SK-N-SH (cell line): ENCODE measurements at regions not wholly inside any gene's neighbourhood (a gene's known extent, or its start where the extent isn't known, plus 50 kb on each side); places are given as distances from the start of the nearest gene placed in this dataset.

Source experiments
- CTCF ChIA-PET: fragments of 300-600, 350-600 bp; formaldehyde crosslinking; extraction: SDS; loops from one replicate; lab custom pipeline; 2021; lab: Yijun Ruan, JAX
- POLR2A ChIA-PET: fragments of 350-600 bp; sonication (Branson Sonifier 250); formaldehyde crosslinking; extraction: SDS; loops from one replicate; lab custom pipeline; 2020; ENCODE audit warnings: antibody characterized with exemption, inconsistent platforms; lab: Yijun Ruan, JAX
- DNase-seq: peaks from one replicate; pipeline ENCODE4 v3.0.0; 2012
- H2AFZ ChIP-seq: fragments of 200-600 bp; sonication (generic); 2 replicates; pipeline ENCODE4 v1.8.1; 2016; ENCODE audit warnings: antibody characterized with exemption, mild to moderate bottlenecking, low read depth
- H3F3A ChIP-seq: fragments of 200-600 bp; sonication (generic); replicated peaks from 2 replicates; pipeline ENCODE3; 2016; ENCODE audit warnings: antibody characterized with exemption, mild to moderate bottlenecking; ENCODE audit not compliant: insufficient read depth
- H3K27ac ChIP-seq, 2 experiments: fragments of 200-500 bp in 1 of 2; fragments of 200-600 bp in 1 of 2; sonication (Bioruptor generic) in 1 of 2; sonication (generic), shearing (Covaris generic) in 1 of 2; 2 replicates each; pipeline versions ENCODE4 v1.5.1 to v1.6.1; 2014 to 2016; ENCODE audit warnings: low read depth in 2 of 2, inconsistent platforms in 1 of 2, low read length in 1 of 2, mild to moderate bottlenecking in 1 of 2, mixed read lengths in 1 of 2
- H3K27me3 ChIP-seq: fragments of 200-600 bp; sonication (generic), shearing (Covaris generic); 2 replicates; pipeline ENCODE4 v1.6.1; 2016; ENCODE audit warnings: mixed run types; ENCODE audit not compliant: insufficient read depth
- H3K36me3 ChIP-seq, 2 experiments: fragments of 200-500 bp in 1 of 2; fragments of 200-600 bp in 1 of 2; sonication (Bioruptor generic) in 1 of 2; sonication (generic) in 1 of 2; replicated peaks in 1 of 2; 2 replicates each; pipeline versions ENCODE3 to v1.5.1; 2014 to 2016; ENCODE audit warnings: low read length in 1 of 2, mild to moderate bottlenecking in 1 of 2; ENCODE audit not compliant: insufficient read depth in 2 of 2, control insufficient read depth in 1 of 2
- H3K4me1 ChIP-seq, 2 experiments: fragments of 200-500 bp in 1 of 2; fragments of 200-600 bp in 1 of 2; sonication (Bioruptor generic) in 1 of 2; sonication (generic), shearing (Covaris generic) in 1 of 2; 2 replicates each; pipeline versions ENCODE4 v1.5.1 to v1.6.1; 2014 to 2016; ENCODE audit warnings: low read depth in 1 of 2, low read length in 1 of 2, mixed run types in 1 of 2; ENCODE audit not compliant: insufficient read depth in 2 of 2, control insufficient read depth in 1 of 2
- H3K4me2 ChIP-seq: fragments of 200-600 bp; sonication (generic), shearing (Covaris generic); 2 replicates; pipeline ENCODE4 v1.6.1; 2017; ENCODE audit warnings: mixed run types
- H3K4me3 ChIP-seq, 2 experiments: fragments of 200-500 bp in 1 of 2; fragments of 200-600 bp in 1 of 2; sonication (Bioruptor generic) in 1 of 2; sonication (generic), shearing (Covaris generic) in 1 of 2; 2 replicates each; pipeline versions ENCODE4 v1.5.1 to v1.8.1; 2014 to 2016; ENCODE audit warnings: low read depth in 2 of 2, inconsistent platforms in 1 of 2, low read length in 1 of 2, mild to moderate bottlenecking in 1 of 2, mixed read lengths in 1 of 2, moderate library complexity in 1 of 2
- H3K79me2 ChIP-seq: fragments of 200-600 bp; sonication (generic); 2 replicates; pipeline ENCODE4 v1.8.1; 2017; ENCODE audit warnings: mild to moderate bottlenecking; ENCODE audit not compliant: insufficient read depth
- H3K9ac ChIP-seq: fragments of 200-600 bp; sonication (generic); 2 replicates; pipeline ENCODE4 v1.6.1; 2017; ENCODE audit warnings: mixed run types
- H3K9me2 ChIP-seq: fragments of 200-600 bp; sonication (generic); 2 replicates; pipeline ENCODE4 v1.6.1; 2017; ENCODE audit warnings: mixed run types
- H3K9me3 ChIP-seq: fragments of 200-600 bp; sonication (generic); 2 replicates; pipeline ENCODE4 v1.6.1; 2017; ENCODE audit warnings: mixed run types, mild to moderate bottlenecking, moderate library complexity
- H4K20me1 ChIP-seq: fragments of 200-600 bp; sonication (generic); 2 replicates; pipeline ENCODE4 v1.6.1; 2017; ENCODE audit warnings: mild to moderate bottlenecking, mixed run types; ENCODE audit not compliant: insufficient read depth
- CHD2 ChIP-seq: fragments of 150-350 bp; IDR thresholded peaks from 2 replicates; pipeline ENCODE4 v1.6.1; 2018; ENCODE audit warnings: low read length; ENCODE audit not compliant: partially characterized antibody
- ELF1 ChIP-seq: IDR thresholded peaks from 2 replicates; pipeline ENCODE4 v1.4.0; 2012
- FOSL2 ChIP-seq: IDR thresholded peaks from 2 replicates; pipeline ENCODE4 v1.4.0; 2012; ENCODE audit warnings: low read depth, mild to moderate bottlenecking, moderate library complexity, borderline replicate concordance
- GABPA ChIP-seq: IDR thresholded peaks from 2 replicates; pipeline ENCODE4 v1.4.0; 2012; ENCODE audit warnings: low read depth, mild to moderate bottlenecking
- SMC3 ChIP-seq: IDR thresholded peaks from 2 replicates; pipeline ENCODE4 v1.6.1; 2012; ENCODE audit warnings: low read depth, low read length, improper control_type of control experiment
- WGBS: methylation state at CpG from one replicate; pipeline ENCODE4 v1.1.6; 2017; ENCODE audit warnings: low lambda C conversion rate; 5-methylcytosine and 5-hydroxymethylcytosine counted together
- TF ChIP-seq, protein P1 (sequence below): fragments of 150-350 bp; IDR thresholded peaks from 2 replicates; pipeline ENCODE4 v1.6.1; 2017; ENCODE audit warnings: antibody characterized with exemption, low read length, low read depth, borderline replicate concordance
- TF ChIP-seq, protein P2 (sequence below): IDR thresholded peaks from 2 replicates; pipeline ENCODE4 v1.4.0; 2012; ENCODE audit warnings: low read depth, borderline replicate concordance
- TF ChIP-seq, protein P3 (sequence below): IDR thresholded peaks from 2 replicates; pipeline ENCODE4 v1.4.0; 2012; ENCODE audit warnings: low read depth

DNA sequence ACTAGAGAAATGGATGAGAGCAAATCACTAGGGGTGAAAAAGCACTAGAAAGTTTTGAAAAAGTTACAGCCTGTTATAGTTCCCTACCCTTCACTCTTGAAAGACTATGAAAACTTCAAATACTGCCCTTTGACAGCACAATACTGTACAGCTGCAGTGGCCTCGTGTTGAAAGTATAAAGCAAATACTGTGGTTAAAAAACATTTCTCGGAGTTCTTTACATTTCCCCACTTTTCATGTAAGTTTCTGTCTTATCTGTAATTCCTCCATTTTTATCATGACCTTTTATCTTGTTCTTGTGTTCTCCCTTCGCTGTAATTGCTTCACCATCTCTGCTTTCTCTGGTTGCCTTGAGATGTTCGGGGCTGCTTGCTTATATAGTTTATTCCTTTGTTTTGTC lies 423.8 kb upstream of the CFAP20DC start:
- Histone ChIP-seq H3K9ac (no peak overlapping the region), H3K36me3 (no peaks in the 10 kb centered on the region), H3K4me3 (no peak overlapping the region), H3K4me2 (no peak overlapping the region), H3K9me3 (no peaks in the 10 kb centered on the region), H3K27me3 (no peaks in the 10 kb centered on the region), H3F3A (no peaks in the 10 kb centered on the region), H3K9me2 (no peaks in the 10 kb centered on the region), H3K27ac (no peak overlapping the region), H3K4me1 (no peaks in the 10 kb centered on the region), H2AFZ (no peak overlapping the region), H4K20me1 (no peaks in the 10 kb centered on the region), H3K79me2 (no peaks in the 10 kb centered on the region)
- TF ChIP-seq, protein P1, sequence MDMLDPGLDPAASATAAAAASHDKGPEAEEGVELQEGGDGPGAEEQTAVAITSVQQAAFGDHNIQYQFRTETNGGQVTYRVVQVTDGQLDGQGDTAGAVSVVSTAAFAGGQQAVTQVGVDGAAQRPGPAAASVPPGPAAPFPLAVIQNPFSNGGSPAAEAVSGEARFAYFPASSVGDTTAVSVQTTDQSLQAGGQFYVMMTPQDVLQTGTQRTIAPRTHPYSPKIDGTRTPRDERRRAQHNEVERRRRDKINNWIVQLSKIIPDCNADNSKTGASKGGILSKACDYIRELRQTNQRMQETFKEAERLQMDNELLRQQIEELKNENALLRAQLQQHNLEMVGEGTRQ = no peak
- no peak for TF ChIP-seq ELF1
- no peak for TF ChIP-seq SMC3
- TF ChIP-seq GABPA = no peak
- TF ChIP-seq CHD2 = no peak
- no peak for DNase-seq
- CTCF ChIA-PET = no interaction called here
- POLR2A ChIA-PET = no interaction called here
- WGBS = 31% methylated on average over 4 of the region's 4 CpGs

DNA sequence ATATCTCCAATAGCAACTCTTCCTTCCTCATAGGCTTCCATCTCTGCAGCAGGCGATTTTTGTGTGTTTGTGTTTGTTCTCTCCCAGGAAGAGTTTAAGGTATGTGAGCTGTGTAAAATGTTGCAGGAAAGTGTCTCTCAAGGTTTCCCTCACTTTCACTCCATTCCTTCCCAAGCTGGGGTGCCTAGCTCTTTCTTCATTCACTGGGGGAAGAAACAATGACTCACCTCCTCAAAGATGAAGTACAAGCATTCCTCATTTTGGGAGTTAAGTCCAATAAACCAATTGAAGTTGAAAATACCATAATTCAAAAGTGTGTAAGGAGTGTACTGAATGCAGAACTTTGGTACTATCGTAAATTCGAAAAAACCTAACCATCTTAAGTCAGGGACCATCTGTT lies 422.7 kb upstream of the CFAP20DC start:
- Histone ChIP-seq H3F3A (no peaks in the 10 kb centered on the region), H3K27me3 (no peaks in the 10 kb centered on the region), H3K4me2 (no peak overlapping the region), H3K9me3 (no peaks in the 10 kb centered on the region), H3K36me3 (no peaks in the 10 kb centered on the region), H3K9ac (no peak overlapping the region), H2AFZ (no peak overlapping the region), H3K4me1 (no peaks in the 10 kb centered on the region), H3K4me3 (no peak overlapping the region), H3K9me2 (no peaks in the 10 kb centered on the region), H3K79me2 (no peaks in the 10 kb centered on the region), H4K20me1 (no peaks in the 10 kb centered on the region), H3K27ac (no peak overlapping the region)
- ChIA-PET POLR2A (no interaction called here), CTCF (no interaction called here)
- no peak for DNase-seq
- 52% methylated on average over 3 of the region's 3 CpGs for WGBS
- TF ChIP-seq FOSL2 = no peak
- TF ChIP-seq, protein P2, sequence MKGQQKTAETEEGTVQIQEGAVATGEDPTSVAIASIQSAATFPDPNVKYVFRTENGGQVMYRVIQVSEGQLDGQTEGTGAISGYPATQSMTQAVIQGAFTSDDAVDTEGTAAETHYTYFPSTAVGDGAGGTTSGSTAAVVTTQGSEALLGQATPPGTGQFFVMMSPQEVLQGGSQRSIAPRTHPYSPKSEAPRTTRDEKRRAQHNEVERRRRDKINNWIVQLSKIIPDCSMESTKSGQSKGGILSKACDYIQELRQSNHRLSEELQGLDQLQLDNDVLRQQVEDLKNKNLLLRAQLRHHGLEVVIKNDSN = no peak
- no peak for TF ChIP-seq ELF1
- TF ChIP-seq, protein P3, sequence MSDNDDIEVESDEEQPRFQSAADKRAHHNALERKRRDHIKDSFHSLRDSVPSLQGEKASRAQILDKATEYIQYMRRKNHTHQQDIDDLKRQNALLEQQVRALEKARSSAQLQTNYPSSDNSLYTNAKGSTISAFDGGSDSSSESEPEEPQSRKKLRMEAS = no peak
- TF ChIP-seq, protein P1 = no peak
